ENCODE measurements at regions not wholly inside any gene's neighbourhood (a gene's known extent, or its start where the extent isn't known, plus 50 kb on each side); places are given as distances from the start of the nearest gene placed in this dataset.

DNA sequence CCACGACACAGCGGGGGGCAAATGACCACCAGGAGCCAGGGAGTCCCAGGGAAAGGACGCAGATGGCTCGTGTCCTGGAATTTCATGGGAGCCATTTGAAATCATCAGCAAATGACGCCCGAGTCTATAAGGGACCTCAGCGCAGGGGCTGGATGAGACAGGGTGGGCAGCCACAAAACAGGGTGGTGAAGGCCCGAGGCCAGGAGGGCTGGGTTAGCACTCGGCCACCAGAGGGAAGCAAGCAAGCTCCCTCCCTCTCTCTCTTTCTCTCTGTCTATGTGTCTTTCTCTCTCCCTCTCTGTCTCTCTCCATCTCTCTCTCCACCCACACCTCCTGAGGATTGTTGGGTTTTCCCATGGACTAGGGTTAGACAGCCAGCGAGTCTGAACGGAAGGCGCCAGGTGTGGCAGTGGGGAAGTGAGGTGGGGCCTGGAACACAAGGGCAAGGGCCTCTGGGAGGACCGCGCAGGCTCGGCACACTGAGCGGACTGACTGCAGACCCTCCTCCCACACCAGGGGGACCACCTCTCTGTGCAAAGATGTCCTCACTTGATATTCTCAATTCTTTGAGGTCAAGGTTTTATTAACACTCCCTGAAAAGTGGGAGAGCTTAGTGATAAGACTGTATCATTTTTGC, 73.8 kb upstream of the TMPRSS2 start:
- Histone ChIP-seq H3K27me3 (ENCODE audit: control insufficient read depth, insufficient read depth, low read length) (no peaks in the 10 kb centered on the region), H3K4me3 (ENCODE audit: low read depth, low read length) (no peak overlapping the region), H3K36me3 (ENCODE audit: control insufficient read depth, insufficient read depth, low read length) (no peaks in the 10 kb centered on the region)
- TF ChIP-seq, protein P1, sequence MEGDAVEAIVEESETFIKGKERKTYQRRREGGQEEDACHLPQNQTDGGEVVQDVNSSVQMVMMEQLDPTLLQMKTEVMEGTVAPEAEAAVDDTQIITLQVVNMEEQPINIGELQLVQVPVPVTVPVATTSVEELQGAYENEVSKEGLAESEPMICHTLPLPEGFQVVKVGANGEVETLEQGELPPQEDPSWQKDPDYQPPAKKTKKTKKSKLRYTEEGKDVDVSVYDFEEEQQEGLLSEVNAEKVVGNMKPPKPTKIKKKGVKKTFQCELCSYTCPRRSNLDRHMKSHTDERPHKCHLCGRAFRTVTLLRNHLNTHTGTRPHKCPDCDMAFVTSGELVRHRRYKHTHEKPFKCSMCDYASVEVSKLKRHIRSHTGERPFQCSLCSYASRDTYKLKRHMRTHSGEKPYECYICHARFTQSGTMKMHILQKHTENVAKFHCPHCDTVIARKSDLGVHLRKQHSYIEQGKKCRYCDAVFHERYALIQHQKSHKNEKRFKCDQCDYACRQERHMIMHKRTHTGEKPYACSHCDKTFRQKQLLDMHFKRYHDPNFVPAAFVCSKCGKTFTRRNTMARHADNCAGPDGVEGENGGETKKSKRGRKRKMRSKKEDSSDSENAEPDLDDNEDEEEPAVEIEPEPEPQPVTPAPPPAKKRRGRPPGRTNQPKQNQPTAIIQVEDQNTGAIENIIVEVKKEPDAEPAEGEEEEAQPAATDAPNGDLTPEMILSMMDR (IDR thresholded peaks at IDR 0.05; ENCODE audit: insufficient read depth, low read depth, low read length): no peak
- DNase-seq (ENCODE audit: low read depth): no peak
- POLR2A ChIA-PET: no interaction called here
- CTCF ChIA-PET: no interaction called here

DNA sequence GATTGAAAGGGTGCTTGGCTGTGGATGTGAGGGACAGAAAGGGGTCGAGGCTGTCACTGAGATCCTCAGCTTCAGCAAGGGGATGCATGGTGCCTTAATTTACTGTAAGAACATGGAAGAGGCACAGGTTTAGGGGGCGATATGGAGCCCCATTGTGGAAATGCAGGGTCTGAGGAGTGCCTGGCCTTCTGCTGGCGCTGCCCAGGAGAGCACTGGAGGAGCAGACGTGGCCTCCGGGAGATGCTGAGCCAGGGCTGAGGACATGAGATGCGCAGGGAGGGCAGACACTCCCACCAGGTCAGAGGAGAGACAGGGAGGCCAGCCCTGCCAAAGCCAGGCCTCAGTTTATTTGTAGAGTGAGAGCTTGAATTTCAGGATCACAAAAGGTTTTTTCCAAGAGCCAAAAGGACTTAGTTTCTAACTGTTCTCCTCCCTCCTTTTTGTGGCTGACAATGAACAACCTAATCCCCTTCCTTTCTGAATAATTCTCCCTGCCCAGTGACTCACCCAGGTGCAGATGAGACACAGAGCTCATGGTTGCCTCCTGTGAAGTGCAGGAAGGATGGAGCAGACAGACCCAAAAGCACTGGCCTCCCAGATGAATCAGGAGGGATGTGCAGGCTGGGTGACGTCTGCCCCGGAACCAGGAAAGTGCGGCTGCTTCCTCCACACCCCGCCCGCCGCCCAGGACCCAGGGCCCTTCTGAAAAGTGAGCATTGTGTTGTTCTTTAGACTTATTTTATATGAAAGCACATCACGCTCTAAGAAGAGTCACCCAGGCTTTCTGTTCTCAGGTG, 73.0 kb upstream of the TMPRSS2 start:
- H3K36me3 ChIP-seq (ENCODE audit: control insufficient read depth, insufficient read depth, low read length): no peaks in the 10 kb centered on the region
- no peaks in the 10 kb centered on the region for H3K27me3 ChIP-seq (ENCODE audit: control insufficient read depth, insufficient read depth, low read length)
- CTCF ChIA-PET: interaction anchor here (1.3 kb wide), 1 partner anchor 9 kb away, joined by 4 read pairs; no protein-coding TSS in a partner anchor
- no peak for DNase-seq (ENCODE audit: low read depth)
- POLR2A ChIA-PET: no interaction called here
- TF ChIP-seq, protein P1 (IDR thresholded peaks at IDR 0.05; ENCODE audit: insufficient read depth, low read depth, low read length): no peak
- H3K4me3 ChIP-seq (ENCODE audit: low read depth, low read length): no peak overlapping the region

DNA sequence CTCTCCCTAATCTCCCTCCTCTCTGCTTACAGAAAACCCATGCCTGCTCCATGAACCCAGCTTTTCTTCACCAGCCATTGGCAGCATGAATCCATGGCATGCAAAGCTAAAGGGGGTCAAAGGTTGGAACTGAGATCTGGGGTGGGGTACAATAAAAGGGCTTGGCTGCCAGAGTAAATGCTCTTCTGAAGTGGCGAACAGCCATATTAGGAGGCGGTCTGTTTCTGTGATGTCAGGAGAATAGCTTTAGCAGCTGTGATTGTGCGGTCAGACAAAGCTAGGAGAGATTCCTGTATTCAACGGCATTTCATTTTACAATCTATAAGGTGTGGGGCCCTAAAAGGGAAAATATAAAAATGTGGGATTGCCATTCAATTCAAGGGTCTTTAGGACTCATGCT, 71.7 kb upstream of the TMPRSS2 start:
- Histone ChIP-seq H3K36me3 (ENCODE audit: control insufficient read depth, insufficient read depth, low read length) (no peaks in the 10 kb centered on the region), H3K27me3 (ENCODE audit: control insufficient read depth, insufficient read depth, low read length) (no peaks in the 10 kb centered on the region), H3K4me3 (ENCODE audit: low read depth, low read length) (no peak overlapping the region)
- POLR2A ChIA-PET: no interaction called here
- TF ChIP-seq, protein P1 (IDR thresholded peaks at IDR 0.05; ENCODE audit: insufficient read depth, low read depth, low read length): no peak
- no peak for DNase-seq (ENCODE audit: low read depth)
- CTCF ChIA-PET: interaction anchor here (1.1 to 1.3 kb wide), 2 partner anchors 10 to 353 kb away, joined by 3 to 4 read pairs; no protein-coding TSS in a partner anchor

DNA sequence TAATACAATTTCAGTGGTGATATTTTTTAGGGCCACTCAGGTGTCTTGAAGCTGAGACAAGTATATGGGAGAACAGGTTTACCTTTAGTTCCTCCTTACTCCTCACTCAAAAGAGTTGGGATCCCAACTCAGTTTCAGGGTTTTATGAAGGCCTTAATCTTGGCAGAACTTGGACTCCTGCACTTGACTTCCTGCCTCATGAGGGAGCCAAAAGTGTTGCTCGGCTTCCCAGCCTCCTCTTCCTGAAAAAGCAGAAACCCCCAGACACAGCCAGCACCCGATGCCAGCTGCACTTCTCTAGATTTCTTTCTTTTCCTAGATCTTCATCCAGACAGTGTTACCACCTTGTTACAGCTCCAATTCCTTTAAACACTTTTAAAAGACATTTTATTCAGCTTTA, 70.8 kb upstream of the TMPRSS2 start:
- H3K27me3 ChIP-seq (ENCODE audit: control insufficient read depth, insufficient read depth, low read length): no peaks in the 10 kb centered on the region
- DNase-seq (ENCODE audit: low read depth): no peak
- ChIA-PET POLR2A (no interaction called here), CTCF (no interaction called here)
- H3K36me3 ChIP-seq (ENCODE audit: control insufficient read depth, insufficient read depth, low read length): no peaks in the 10 kb centered on the region
- H3K4me3 ChIP-seq (ENCODE audit: low read depth, low read length): no peak overlapping the region
- TF ChIP-seq, protein P1 (IDR thresholded peaks at IDR 0.05; ENCODE audit: insufficient read depth, low read depth, low read length): no peak

DNA sequence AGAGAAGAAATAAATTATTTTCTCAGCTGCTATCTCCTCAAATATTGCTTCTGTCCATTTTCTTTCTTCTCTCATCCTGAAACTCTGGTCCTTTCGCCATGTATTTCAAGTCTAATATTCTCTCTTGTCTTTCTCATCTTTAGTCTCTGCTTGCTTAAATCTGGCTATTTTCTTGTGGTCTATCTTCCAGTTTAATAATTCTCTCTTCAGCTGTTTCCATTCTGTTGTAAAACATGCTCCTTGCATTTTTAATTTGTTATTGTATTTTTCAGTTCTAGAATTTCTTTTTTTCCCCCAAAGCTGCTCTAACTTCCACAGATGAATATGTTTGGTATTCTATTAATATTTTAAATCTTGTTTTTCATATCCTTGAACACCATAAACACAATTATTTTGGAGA, 70.1 kb upstream of the TMPRSS2 start:
- CTCF ChIA-PET: no interaction called here
- TF ChIP-seq, protein P1 (IDR thresholded peaks at IDR 0.05; ENCODE audit: insufficient read depth, low read depth, low read length): no peak
- Histone ChIP-seq H3K4me3 (ENCODE audit: low read depth, low read length) (no peak overlapping the region), H3K27me3 (ENCODE audit: control insufficient read depth, insufficient read depth, low read length) (no peaks in the 10 kb centered on the region), H3K36me3 (ENCODE audit: control insufficient read depth, insufficient read depth, low read length) (no peaks in the 10 kb centered on the region)
- POLR2A ChIA-PET: no interaction called here
- no peak for DNase-seq (ENCODE audit: low read depth)
